Colonic mucosa (tissue), 4 donors: ENCODE measurements at regions not wholly inside any gene's neighbourhood (a gene's known extent, or its start where the extent isn't known, plus 50 kb on each side); places are given as distances from the start of the nearest gene placed in this dataset.
"Not testable (repeated sequence)": the region's sequence is repeated elsewhere in the genome, so short reads cannot be mapped to it uniquely, and the experiment has no call there.

Source experiments
- DNase-seq: peaks from one replicate; pipeline ENCODE4 v3.0.0-alpha.2; 2020
- H3K27ac ChIP-seq: fragments of 200-600 bp; one replicate; pipeline ENCODE4 v1.8.0; 2021
- H3K27me3 ChIP-seq: fragments of 200-600 bp; one replicate; pipeline ENCODE4 v1.8.0; 2021
- H3K36me3 ChIP-seq: fragments of 200-600 bp; one replicate; pipeline ENCODE4 v1.8.0; 2021
- H3K4me1 ChIP-seq: fragments of 200-600 bp; one replicate; pipeline ENCODE4 v1.8.0; 2021; ENCODE audit warnings: mild to moderate bottlenecking
- H3K4me3 ChIP-seq: fragments of 200-600 bp; one replicate; pipeline ENCODE4 v1.8.0; 2021
- H3K9ac ChIP-seq, 2 donors: one replicate each; pipeline ENCODE4 v1.7.0; 2013; ENCODE audit warnings: control low read depth in 2 of 2, low read depth in 2 of 2, low read length in 2 of 2
- H3K9me3 ChIP-seq: fragments of 200-600 bp; one replicate; pipeline ENCODE4 v1.8.0; 2021
- intact Hi-C: fragments of 100-400 bp; cut with DNase I; formaldehyde crosslinking; loops from one replicate; pipeline ENCODE4 v1.14.1; 2022
- TF ChIP-seq, protein P1 (sequence below): fragments of 200-600 bp; IDR thresholded peaks from one replicate; pipeline ENCODE4 v1.8.0; 2022; ENCODE audit warnings: antibody characterized with exemption, mild to moderate bottlenecking
- donor health status: healthy.
- donor health status: DM: no; HTN: no; CAD: no.
- donor health status: DM: no; HTN: no; CAD: no.

DNA sequence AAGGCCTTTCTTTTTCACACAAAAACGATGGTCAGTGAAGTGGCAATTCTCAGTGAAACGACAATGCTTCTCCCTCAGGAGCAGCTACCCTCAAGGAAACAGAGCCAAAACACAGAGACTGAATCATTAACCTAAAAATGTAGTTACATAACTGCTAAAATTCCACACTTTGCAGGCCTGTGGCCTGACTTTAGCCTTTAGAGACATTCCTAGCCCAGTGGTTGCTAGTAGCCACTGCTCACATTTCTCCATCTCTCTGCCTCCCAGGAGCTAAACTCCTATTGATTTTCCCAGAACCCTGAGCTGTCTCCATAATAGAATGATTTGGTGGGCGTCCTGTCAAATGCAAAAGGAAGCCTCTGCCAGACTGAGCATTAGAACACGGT is 630.1 kb upstream of the KCNMB2 start:
- DNase-seq, result no peak
- TF ChIP-seq, protein P1, sequence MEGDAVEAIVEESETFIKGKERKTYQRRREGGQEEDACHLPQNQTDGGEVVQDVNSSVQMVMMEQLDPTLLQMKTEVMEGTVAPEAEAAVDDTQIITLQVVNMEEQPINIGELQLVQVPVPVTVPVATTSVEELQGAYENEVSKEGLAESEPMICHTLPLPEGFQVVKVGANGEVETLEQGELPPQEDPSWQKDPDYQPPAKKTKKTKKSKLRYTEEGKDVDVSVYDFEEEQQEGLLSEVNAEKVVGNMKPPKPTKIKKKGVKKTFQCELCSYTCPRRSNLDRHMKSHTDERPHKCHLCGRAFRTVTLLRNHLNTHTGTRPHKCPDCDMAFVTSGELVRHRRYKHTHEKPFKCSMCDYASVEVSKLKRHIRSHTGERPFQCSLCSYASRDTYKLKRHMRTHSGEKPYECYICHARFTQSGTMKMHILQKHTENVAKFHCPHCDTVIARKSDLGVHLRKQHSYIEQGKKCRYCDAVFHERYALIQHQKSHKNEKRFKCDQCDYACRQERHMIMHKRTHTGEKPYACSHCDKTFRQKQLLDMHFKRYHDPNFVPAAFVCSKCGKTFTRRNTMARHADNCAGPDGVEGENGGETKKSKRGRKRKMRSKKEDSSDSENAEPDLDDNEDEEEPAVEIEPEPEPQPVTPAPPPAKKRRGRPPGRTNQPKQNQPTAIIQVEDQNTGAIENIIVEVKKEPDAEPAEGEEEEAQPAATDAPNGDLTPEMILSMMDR, result no peak
- intact Hi-C loops, result no loop called here
- no peak overlapping the region for H3K4me3 ChIP-seq
- H3K36me3 ChIP-seq, result no peaks in the 10 kb centered on the region
- no peak overlapping the region for H3K9ac ChIP-seq
- no peaks in the 10 kb centered on the region for H3K9me3 ChIP-seq
- H3K4me1 ChIP-seq, result no peaks in the 10 kb centered on the region
- H3K27me3 ChIP-seq, result no peaks in the 10 kb centered on the region
- H3K27ac ChIP-seq, result no peak overlapping the region

DNA sequence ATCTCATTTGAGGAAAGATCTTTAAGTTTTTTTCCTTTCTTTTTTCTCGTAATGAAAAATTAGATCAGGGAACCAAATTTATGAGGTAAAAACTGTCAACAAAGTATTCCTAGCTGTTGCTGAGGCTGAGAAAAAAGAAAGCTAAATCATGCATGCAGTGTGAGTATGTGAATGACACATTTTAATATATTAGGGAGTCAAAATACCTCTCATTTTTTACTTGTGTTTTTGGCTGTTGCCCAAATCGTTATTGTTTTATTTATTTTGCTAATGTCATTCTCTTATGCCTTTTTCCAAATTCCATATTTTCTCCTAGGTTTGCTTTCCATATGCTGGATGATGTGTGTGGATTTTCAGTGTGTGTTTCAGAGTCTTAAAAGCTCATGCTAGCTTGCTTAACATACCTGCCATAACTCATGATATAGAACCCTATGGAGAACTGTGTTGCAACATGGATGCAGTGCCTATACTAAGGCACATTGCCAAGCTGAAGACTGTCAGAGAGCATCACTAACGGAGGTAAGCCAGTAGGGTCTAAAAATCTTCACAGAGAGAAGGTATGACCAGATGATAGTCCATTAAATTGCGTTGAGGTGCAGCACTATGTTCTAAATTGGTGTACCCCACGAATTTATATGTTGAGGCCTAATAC is 629.5 kb upstream of the KCNMB2 start:
- Histone ChIP-seq H3K9me3 (no peaks in the 10 kb centered on the region), H3K4me3 (no peak overlapping the region), H3K4me1 (no peaks in the 10 kb centered on the region), H3K9ac (no peak overlapping the region), H3K36me3 (no peaks in the 10 kb centered on the region), H3K27ac (no peak overlapping the region), H3K27me3 (no peaks in the 10 kb centered on the region)
- TF ChIP-seq, protein P1, result no peak
- intact Hi-C loops, result no loop called here
- no peak for DNase-seq

DNA sequence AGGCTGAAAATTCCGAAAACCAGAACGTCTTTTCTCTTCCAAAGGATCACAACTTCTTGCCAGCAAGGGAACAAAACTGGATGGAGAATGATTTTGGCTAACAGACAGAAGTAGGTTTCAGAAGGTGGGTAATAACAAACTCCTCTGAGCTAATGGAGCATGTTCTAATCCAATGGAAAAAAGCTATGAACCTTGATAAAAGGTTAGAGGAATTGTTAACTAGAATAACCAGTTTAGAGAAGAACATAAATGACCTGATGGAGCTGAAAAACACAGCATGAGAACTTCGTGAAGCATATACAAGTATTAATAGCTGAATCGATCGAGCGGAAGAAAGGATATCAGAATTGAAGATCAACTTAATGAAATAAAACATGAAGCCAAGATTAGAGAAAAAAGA is 626.7 kb upstream of the KCNMB2 start:
- H3K36me3 ChIP-seq, H3K9ac ChIP-seq, intact Hi-C loops, H3K4me3 ChIP-seq, DNase-seq, H3K9me3 ChIP-seq, H3K27me3 ChIP-seq, H3K27ac ChIP-seq, H3K4me1 ChIP-seq: not testable (repeated sequence)

DNA sequence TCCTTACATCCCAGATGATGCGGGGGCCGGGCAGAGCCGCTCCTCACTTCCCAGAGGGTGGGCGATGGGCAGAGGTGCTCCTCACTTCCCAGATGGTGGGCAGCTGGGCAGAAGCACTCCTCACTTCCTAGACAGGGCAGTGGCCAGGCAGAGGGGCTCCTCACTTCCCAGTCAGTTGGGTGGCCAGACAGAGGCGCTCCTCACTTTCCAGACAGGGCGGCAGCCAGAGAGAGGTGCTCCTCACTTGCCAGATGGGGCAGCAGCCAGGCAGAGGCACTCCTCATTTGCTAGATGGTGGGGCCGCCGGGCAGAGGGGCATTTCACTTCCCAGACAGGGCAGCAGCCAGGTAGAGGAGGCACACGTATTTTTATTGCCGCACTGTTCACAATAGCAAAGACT is 622.0 kb upstream of the KCNMB2 start:
- Histone ChIP-seq H3K4me1 (no peaks in the 10 kb centered on the region), H3K27me3 (no peaks in the 10 kb centered on the region), H3K4me3 (no peak overlapping the region), H3K36me3 (no peaks in the 10 kb centered on the region), H3K9me3 (no peaks in the 10 kb centered on the region), H3K9ac (no peak overlapping the region), H3K27ac (no peak overlapping the region)
- DNase-seq, result no peak
- TF ChIP-seq, protein P1, result no peak
- intact Hi-C loops, result no loop called here

DNA sequence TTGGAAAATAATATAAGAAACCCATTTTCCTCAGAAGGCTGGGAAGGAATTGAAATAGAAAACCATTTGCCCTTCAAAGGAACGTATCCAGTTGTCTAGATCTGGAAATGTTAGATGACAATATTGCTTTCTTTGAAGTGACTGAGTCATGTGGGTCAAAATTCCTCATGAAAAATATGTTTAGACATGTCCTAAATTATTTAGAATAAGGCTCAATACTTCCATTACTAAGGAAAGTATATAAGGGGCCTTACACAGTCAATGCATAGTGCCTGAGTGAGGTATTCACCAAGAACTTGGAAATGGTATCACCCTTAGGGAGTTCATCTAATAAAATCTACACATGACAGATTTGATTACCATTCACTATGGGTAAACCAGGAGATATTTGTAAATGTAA is 619.8 kb upstream of the KCNMB2 start:
- no peaks in the 10 kb centered on the region for H3K27me3 ChIP-seq
- intact Hi-C loops, result no loop called here

DNA sequence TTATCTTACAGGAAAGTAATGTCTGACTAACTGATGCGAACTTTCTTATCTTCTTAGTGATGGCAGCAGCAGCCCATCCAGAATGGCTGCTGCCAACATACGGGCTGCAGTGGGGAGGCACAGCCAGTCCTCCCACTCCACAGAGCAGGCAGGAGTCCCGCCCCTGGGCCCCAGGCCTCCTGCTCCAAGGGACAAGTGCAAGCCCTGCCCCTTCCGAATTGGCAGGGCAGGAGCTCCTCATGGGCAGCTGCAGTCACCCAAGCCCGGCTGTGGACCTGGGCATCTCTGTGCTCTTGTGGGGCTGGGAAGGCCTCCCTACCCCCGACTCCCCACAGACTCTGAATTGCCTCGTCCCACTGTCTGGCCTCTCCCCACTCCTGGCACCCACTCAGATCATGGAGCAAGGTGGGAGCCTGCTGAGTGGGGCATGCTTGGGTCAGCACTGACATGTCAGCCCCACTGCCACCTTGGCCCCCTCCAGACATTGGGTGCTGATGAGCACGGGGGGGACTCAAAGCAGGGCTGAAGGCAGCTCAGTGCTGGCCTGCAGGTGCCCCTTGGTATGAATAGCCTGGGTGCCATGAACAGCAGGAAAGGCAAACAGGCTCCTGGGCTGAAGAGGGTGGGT is 618.9 kb upstream of the KCNMB2 start:
- H3K9ac ChIP-seq, result no peak overlapping the region
- no peaks in the 10 kb centered on the region for H3K9me3 ChIP-seq
- H3K36me3 ChIP-seq, result no peaks in the 10 kb centered on the region
- intact Hi-C loops, result no loop called here
- H3K27me3 ChIP-seq, result no peaks in the 10 kb centered on the region
- no peak overlapping the region for H3K4me3 ChIP-seq
- no peak for DNase-seq
- no peaks in the 10 kb centered on the region for H3K4me1 ChIP-seq
- H3K27ac ChIP-seq, result no peak overlapping the region
- TF ChIP-seq, protein P1, result no peak

More for the DNA sequence above, 619.8 kb upstream of the KCNMB2 start:
- H3K9me3 ChIP-seq, result no peaks in the 10 kb centered on the region
- DNase-seq, result no peak
- no peaks in the 10 kb centered on the region for H3K4me1 ChIP-seq
- no peak overlapping the region for H3K4me3 ChIP-seq
- no peaks in the 10 kb centered on the region for H3K36me3 ChIP-seq
- TF ChIP-seq, protein P1, result no peak
- no peak overlapping the region for H3K27ac ChIP-seq
- no peak overlapping the region for H3K9ac ChIP-seq
